ENCODE measurements at regions not wholly inside any gene's neighbourhood (a gene's known extent, or its start where the extent isn't known, plus 50 kb on each side); places are given as distances from the start of the nearest gene placed in this dataset.
A peak's percentile ranks its signal among the peaks of the same experiment; 100 is the strongest.

- H4K20me1 ChIP-seq (ENCODE audit: insufficient read depth, low read length) = no peaks in the 10 kb centered on the region
- no peak overlapping the region for H3K27ac ChIP-seq (ENCODE audit: insufficient read depth, low read length)
- no peak overlapping the region for H2AK9ac ChIP-seq (replicated peaks; ENCODE audit: low read depth, low read length, poor library complexity)
- H3K4me1 ChIP-seq (ENCODE audit: control insufficient read depth, insufficient read depth, low read length) = peaks cover 6% of the 10 kb centered on the region
- no CpG with 5 or more reads among the region's 1 CpG for WGBS, 2 experiments (ENCODE audit: extremely low coverage in 2 of 2, insufficient read length in 1 of 2)
- no peaks in the 10 kb centered on the region for H3K36me3 ChIP-seq (ENCODE audit: control insufficient read depth, insufficient read depth, low read length)
- H2BK5ac ChIP-seq (ENCODE audit: low read depth, low read length, poor library complexity, severe bottlenecking) = no peak overlapping the region
- no peak overlapping the region for H2AK5ac ChIP-seq (ENCODE audit: low read depth, low read length)
- no peak overlapping the region for H2AFZ ChIP-seq (replicated peaks; ENCODE audit: low read length, poor library complexity)
- no peak overlapping the region for H2BK15ac ChIP-seq (ENCODE audit: low read depth, low read length)
- intact Hi-C loops (cut with micrococcal nuclease) (loop anchor here (5.0 kb wide), 2 partner anchors 102 to 163 kb away; partner anchors contain the start of gene TRPC6), in situ Hi-C loops (cut with MboI; ENCODE audit: low sequenced_read_pairs) (no loop called here), dilution Hi-C loops (cut with HindIII; ENCODE audit: low sequenced_read_pairs, unreplicated experiment) (no loop called here)
- CTCF ChIA-PET = no interaction called here
- H3K27me3 ChIP-seq (ENCODE audit: control insufficient read depth, insufficient read depth, low read length) = no peaks in the 10 kb centered on the region
- BruUV-seq (replicated peaks) = no TSS peak
- no peak overlapping the region for H3K4ac ChIP-seq (ENCODE audit: low read depth, low read length)
- no peak for TF ChIP-seq FOS (IDR thresholded peaks at IDR 0.05; ENCODE audit: low read depth, low read length)
- TF ChIP-seq MXI1 (IDR thresholded peaks at IDR 0.05; ENCODE audit: borderline replicate concordance, low read depth, low read length) = no peak
- no peak for TF ChIP-seq RFX5 (IDR thresholded peaks at IDR 0.05; ENCODE audit: low read depth, low read length)
- TF ChIP-seq ELK1 (IDR thresholded peaks at IDR 0.05; ENCODE audit: borderline replicate concordance, low read depth, low read length) = no peak
- TF ChIP-seq BHLHE40 (IDR thresholded peaks at IDR 0.05; ENCODE audit: low read depth, low read length) = no peak
- no peak for TF ChIP-seq RAD21 (IDR thresholded peaks at IDR 0.05; ENCODE audit: low read length)
- no peak for TF ChIP-seq NFE2L2 (IDR thresholded peaks at IDR 0.05; ENCODE audit: low read depth, low read length)
- no peak overlapping the region for H3K4me2 ChIP-seq (ENCODE audit: low read depth, low read length)
- peak overlapping the region; percentile 48; the same call in 1 of the 2 replicates for H3K18ac ChIP-seq (ENCODE audit: low read depth, low read length)
- no peak overlapping the region for H3K9ac ChIP-seq (ENCODE audit: low read depth, low read length)
- no peak for ATAC-seq (ENCODE audit: low read depth)
- no peak overlapping the region for H3K14ac ChIP-seq (replicated peaks; ENCODE audit: low read depth, low read length)
- H2BK120ac ChIP-seq (ENCODE audit: low read depth, low read length) = no peak overlapping the region
- H4K8ac ChIP-seq (ENCODE audit: low read depth in 2 of 2, low read length in 2 of 2) = no peak overlapping the region
- H3K9me1 ChIP-seq (ENCODE audit: insufficient read depth, low read length) = no peaks in the 10 kb centered on the region
- no peak for DNase-seq
- H3K9me3 ChIP-seq (ENCODE audit: control insufficient read depth, insufficient read depth, low read length) = no peaks in the 10 kb centered on the region
- H3K56ac ChIP-seq (ENCODE audit: extremely low read depth, insufficient read depth, low read length) = no peak overlapping the region
- H2BK20ac ChIP-seq (ENCODE audit: low read depth, low read length) = no peak overlapping the region
- no peaks in the 10 kb centered on the region for H3K79me1 ChIP-seq (ENCODE audit: low read depth in 1 of 2, low read length in 2 of 2)
- H4K5ac ChIP-seq (ENCODE audit: low read depth, low read length) = no peak overlapping the region
- no peak overlapping the region for H4K91ac ChIP-seq (ENCODE audit: insufficient read depth, low read depth, low read length)
- POLR2A ChIA-PET (ENCODE audit: unreplicated experiment) = no interaction called here
- H3K23ac ChIP-seq (ENCODE audit: low read depth, low read length) = no peak overlapping the region
- H3K4me3 ChIP-seq (ENCODE audit: insufficient read depth, low read depth, low read length) = no peak overlapping the region
These were observed 161.9 kb upstream of the TRPC6 start for GRCh38 chr11:101745756-101746155.

All from IMR-90 (cell line).